Astrocyte of the hippocampus (primary cell): ENCODE measurements at regions not wholly inside any gene's neighbourhood (a gene's known extent, or its start where the extent isn't known, plus 50 kb on each side); places are given as distances from the start of the nearest gene placed in this dataset.
"Not testable (repeated sequence)": the region's sequence is repeated elsewhere in the genome, so short reads cannot be mapped to it uniquely, and the experiment has no call there.

Experiments
- DNase-seq: peaks from one replicate; pipeline ENCODE4 v3.0.0; 2011; ENCODE audit warnings: low read depth, low spot score

DNA sequence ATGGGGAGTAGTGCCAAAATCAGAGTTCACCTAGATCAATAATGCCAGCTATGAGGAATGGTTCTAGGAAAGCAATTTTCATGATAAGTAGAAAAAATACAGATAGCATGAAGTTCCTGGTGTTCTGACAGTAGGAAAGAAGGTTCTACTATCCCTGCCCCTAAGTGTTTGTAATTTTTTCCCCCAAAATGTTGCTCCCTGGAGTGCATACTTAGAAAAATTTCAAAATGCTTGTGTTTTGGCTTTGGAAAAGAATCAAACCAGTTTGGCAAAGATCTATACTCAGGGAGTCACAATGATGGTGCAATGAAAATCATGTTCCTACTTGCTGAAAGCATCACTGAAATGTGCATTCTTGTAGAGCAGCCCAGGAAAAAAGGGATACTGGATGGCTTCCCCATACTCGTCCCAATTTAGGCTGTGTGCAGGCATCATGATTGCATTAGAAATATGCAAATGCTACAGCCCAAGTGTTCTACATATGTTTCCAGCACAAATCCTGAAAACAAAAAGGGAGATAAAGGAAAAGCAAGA, 74.7 kb downstream of the LPAR4 start:
- no peak for DNase-seq

DNA sequence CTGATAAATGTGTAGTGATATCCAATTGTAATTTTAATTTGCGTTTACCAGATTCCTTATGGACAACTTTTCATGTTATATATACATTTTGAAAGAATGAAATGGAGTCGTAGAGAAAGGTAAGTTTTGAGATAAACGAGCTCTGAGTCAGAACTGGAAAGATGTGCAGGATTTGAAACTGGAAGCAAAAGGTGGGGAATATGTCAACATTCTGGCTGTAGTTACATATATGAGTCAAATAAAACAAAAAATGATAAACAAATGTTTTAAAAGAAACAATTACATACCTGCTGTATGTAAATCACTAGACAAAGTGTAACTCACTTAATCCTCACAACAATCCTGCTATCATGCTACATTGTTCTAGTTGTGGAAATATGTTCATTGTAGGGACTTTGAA, 84.0 kb downstream of the LPAR4 start:
- DNase-seq, result no peak

DNA sequence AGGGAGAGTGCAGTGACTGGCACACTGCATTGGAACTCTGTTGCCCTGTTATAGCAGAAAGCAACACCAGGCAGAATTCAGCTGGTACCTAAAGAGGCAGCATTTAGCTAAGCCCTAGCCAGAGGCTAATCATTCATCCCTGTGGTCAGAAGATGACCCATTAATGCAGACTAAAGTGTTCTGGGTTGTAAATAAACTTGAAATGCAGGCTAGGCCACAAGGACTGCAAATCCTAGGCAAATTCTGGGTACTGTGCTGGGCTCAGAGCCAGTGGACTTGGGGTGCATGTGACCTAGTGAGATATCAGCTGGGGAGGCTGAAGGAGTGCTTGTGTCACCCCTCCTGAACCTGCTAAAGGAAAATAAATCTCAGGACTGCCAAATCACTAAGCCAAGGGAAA, 91.2 kb downstream of the LPAR4 start:
- DNase-seq, result no peak

DNA sequence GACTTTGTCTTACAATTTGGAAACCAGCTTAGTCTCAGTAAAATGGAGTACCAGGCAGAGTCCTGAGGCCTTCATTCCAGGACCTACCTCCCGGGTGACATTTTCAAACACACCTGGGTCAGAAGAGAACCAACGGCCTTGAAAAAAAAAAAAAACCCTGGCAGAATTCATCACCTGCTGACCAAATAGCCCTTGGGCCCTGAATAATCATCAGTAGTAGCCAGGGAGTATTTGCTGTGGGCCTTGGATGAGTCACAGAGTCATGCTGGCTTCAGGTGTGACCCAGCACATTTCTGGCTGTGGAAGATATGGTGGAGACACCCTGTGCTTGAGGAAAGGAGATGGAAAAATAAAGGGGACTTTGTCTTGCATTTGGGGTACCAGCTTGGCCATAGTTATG, 92.2 kb downstream of the LPAR4 start:
- no peak for DNase-seq

DNA sequence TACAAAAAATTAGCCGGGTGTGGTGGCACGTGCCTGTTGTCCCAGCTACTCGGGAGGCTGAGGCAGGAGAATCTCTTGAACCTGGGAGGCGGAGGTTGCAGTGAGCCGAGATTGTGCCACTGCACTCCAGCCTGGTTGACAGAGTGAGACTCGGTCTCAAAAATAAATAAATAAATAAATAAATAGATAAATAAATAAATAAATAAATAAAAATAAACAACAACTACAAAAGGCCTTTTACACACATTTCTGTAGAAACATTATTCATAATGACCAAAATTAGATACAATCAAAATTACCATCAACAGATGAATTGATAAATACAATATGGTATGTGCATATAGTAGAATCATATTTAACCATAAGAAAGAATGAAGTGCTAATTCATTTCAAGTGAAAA, 96.7 kb downstream of the LPAR4 start:
- not testable (repeated sequence) for DNase-seq

DNA sequence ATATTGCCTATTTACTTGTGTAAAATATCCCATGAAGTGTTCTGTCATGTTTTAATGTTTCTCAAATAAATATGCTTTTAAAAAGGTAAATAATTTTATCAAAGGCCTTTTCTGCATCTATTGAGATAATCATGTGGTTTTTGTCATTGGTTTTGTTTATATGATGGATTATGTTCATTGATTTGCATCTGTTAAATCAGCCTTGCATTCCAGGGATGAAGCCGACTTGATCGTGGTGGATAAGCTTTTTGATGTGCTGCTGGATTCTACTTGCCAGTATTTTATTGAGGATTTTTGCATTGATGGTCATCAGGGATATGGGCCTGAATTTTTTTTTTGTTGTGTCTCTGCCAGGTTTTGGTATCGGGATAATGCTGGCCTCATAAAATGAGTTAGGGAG, 63.9 kb upstream of the P2RY10 start:
- not testable (repeated sequence) for DNase-seq

DNA sequence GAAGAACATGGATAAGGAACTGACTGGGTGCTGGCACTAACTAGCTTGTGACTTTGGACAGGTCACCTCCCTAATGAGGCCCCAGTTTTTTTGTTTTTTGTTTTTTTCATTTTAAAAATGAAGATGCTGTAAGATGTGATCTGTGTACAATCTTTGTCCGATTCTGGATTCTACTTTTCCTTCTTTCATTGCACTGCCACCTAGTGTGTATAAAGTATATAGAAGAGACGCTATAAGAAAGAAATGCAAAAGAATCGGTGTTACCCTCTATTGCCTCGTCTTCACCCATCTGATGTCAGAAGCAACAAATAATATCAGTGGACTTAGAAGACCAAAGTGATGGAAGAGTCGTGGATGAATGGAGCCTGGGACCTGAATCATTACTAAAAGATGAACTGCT, 58.6 kb upstream of the P2RY10 start:
- DNase-seq, result peak; percentile 2
